Fibroblast of skin of right biceps (primary cell): ENCODE measurements at regions not wholly inside any gene's neighbourhood (a gene's known extent, or its start where the extent isn't known, plus 50 kb on each side); places are given as distances from the start of the nearest gene placed in this dataset.
A peak's percentile ranks its signal among the peaks of the same experiment; 100 is the strongest.
"Not testable (repeated sequence)": the region's sequence is repeated elsewhere in the genome, so short reads cannot be mapped to it uniquely, and the experiment has no call there.

Experiments used
- DNase-seq: peaks from one replicate; pipeline ENCODE4 v3.0.0-alpha.2; 2013

- no peak for DNase-seq
Observed at GRCh38 chr19:30281906-30282305, 90.3 kb upstream of the ZNF536 start.

DNA sequence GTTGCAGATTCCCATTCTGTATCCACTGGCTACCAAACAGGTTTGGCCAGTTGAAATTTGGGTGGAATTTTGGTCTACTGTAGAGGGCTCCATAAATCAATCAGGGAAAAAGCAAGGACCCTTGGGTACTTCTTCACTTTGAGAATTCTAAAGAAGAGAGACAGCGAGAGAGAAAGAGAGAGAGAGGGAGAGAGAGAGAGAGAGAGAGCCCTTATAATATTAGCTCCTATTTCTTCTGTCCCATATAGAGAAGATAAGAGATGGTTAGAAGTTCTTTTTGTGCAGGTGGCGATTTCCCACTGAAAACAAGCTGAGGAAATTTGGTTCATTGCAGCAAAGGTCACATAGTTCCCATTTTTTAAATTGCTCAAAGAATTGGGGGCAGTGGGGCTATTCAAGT lies 88.6 kb upstream of the ZNF536 start:
- DNase-seq = no peak

DNA sequence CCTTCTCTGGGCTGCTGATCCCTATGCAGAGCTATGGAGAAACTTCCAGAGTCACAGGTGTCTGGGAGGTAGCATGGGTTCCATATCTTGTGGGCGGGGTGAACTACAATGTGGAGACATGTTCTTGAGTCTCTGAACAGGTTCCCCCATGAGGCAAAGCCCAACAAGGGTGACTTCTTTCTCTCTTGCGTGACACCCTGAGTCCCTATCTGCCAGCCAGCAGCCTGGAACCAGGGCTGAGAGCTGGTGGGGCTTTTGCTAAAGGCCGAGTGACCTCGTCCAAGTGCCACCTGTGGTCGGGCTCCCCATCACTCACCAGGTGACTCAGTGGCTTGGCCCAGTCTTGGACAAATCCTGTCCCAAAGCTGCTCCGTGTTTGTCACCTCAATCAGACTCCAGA lies 88.0 kb upstream of the ZNF536 start:
- no peak for DNase-seq

- no peak for DNase-seq
Observed at GRCh38 chr19:30284885-30285284, 87.3 kb upstream of the ZNF536 start.

DNA sequence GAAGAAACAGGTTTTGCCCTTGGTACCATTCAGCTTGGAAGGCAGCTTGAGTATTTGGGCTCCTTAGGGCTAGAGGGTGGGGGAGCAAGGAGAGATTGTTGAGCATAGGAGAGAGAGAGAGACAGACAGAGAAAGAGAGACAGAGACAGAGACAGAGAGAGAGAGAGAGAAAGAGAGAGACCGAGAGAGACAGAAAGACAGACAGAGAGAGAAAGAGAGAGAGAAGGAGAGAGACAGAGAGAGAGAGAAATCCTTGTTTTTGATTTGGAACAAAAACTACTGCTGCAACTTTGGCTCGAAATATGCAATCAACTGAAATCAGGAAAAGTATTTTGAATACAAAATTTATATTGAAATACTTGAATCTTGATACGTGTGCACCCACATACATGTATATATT lies 85.8 kb upstream of the ZNF536 start:
- no peak for DNase-seq

- DNase-seq = no peak
Observed at GRCh38 chr19:30287259-30287658, 84.9 kb upstream of the ZNF536 start.

DNA sequence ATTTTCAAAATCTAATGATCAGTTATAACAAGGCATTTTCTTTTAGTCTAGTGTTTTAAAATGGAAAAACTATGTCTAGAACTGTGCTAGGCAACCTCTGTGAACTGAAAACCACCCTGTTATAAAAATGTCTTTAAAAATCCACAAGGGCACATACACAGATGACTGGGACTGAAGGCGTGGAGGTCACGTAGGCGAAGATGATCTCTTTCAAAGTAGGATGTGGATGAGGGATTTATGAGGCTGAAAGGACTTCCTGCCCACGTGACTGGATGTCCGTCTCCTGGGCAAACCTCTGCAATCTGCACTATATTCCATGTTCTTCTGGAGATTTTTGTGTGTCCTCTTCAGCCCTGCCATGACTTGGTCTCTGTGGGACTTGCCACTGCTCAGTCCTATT lies 84.2 kb upstream of the ZNF536 start:
- no peak for DNase-seq

DNA sequence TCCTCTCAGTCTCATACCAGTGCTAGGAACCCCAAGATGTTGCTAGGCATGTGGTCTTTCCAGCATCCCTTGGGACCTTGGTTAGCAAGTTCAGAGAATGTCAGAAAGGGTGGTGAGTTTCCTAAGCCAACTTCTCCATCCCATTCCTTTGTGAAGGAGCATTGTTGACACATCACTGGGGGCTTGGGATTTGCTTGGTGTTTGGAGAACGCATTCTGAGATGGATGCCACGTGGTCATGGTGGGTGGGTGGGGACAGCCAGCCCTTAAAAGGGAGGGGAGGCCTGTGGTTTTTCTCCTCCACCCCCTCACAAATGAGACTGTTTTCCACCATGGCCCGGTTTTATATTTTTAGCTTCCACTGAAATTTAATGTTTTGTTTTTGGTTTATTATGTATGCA lies 83.3 kb upstream of the ZNF536 start:
- peak; percentile 58 for DNase-seq

DNA sequence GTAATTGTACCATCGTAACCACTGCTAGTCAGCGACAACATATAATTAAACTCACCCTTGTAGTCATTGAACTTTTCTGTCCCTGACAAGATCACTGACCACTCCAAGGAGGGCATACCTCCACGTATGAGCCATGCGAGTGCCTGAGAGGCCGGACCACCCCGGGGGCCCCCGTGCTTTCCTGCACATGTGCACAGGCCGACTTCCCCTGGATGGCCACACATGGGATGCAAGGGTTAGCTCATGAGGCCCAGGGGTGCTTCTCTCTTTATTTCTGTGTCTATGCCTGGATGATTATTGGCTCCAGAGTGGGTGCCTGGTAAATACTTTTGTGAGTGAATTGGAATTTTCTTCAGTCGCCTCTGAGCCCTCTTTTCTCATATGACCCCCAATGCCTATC lies 82.8 kb upstream of the ZNF536 start:
- peak; percentile 10 for DNase-seq

DNA sequence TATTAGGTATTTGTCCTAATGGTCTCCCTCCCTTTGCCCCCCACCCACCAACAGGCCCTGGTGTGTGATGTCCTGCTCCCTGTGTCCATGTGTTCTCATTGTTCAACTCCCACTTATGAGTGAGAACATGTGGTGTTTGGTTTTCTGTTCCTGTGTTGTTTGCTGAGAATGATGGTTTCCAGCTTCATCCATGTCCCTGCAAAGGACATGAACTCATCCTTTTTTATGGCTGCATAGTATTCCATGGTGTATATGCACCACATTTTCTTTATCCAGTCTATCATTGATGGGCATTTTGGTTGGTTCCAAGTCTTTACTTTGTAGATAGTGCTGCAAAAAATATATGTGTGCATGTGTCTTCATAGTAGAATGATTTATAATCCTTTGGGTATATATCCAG lies 81.4 kb upstream of the ZNF536 start:
- DNase-seq = not testable (repeated sequence)

DNA sequence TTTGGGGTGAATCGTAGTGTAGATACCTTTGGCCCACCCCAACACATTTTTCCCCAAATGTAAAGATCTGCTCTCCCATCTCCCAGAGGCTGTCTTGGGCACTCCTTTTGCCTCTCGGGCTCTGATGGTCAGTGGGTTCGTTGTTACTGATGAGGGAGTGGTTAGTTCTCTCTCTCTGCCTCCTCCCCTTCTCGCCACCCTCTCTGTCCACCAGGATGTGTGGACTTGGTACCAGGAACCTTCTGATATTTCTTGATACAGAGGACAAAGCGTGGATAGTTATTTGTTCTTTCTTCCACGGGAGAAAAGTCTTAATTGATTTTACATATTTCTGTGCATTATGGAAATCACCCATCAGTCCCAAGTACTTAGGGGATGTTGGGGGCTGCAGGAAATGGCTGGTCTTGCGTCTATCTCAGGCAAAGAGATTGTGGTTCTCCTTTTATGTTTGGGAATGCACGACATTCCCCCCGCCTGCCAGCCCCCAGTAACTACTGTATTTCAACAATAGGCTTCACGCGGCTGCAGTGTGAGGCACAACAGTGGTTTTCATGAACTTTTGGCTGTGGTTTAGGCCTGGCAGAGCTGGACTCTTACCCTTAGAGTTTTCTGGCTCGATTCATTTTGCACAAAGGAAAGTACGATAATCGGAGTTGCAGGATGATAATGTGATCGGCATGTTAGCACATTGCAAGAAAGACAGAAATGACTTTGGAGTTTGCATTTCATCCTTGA lies 79.0 kb upstream of the ZNF536 start:
- no peak for DNase-seq

DNA sequence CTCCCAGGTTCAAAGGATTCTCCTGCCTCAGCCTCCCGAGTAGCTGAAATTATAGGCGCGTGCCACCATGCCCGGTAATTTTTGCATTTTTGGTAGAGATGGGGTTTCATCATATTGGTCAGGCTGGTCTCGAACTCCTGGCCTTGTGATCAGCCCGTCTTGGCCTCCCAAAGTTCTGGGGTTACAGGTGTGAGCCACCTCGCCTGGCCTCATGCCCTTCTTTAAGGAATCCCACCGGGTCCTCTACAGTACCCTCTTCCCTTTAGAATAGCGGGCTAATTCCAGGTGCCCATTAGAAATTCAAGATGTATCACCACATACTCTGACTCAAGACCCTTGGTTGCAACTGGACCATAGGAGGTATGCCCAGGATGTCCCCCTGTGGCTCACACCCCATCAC lies 74.2 kb upstream of the ZNF536 start:
- DNase-seq = no peak

DNA sequence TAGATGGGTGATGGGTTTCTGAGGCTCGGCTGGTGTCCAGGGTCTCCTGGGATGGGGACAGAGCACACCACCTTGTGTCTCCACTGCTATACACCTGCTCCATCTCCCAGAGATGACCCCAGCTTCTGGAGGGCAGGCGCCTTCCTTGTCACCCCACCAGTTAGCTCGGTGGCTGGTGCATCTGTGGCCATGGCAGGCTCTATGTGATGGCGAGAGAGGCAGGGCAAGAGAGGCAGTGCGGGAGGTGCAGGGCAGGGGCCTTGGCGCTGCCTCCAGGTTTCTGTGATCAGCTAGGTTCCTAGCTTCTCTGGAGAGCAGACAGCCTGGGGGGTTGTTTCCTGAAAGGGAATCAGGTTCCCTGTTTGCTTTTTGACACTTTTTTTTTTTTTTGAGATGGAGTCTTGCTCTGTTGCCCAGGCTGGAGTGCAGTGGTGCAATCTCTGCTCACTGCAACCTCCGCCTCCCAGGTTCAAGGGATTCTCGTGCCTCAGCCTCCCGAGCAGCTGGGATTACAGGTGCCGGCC lies 69.0 kb upstream of the ZNF536 start:
- no peak for DNase-seq

GRCh38 chr19:30304540-30304939 lies 67.6 kb upstream of the ZNF536 start:
- DNase-seq = no peak

DNA sequence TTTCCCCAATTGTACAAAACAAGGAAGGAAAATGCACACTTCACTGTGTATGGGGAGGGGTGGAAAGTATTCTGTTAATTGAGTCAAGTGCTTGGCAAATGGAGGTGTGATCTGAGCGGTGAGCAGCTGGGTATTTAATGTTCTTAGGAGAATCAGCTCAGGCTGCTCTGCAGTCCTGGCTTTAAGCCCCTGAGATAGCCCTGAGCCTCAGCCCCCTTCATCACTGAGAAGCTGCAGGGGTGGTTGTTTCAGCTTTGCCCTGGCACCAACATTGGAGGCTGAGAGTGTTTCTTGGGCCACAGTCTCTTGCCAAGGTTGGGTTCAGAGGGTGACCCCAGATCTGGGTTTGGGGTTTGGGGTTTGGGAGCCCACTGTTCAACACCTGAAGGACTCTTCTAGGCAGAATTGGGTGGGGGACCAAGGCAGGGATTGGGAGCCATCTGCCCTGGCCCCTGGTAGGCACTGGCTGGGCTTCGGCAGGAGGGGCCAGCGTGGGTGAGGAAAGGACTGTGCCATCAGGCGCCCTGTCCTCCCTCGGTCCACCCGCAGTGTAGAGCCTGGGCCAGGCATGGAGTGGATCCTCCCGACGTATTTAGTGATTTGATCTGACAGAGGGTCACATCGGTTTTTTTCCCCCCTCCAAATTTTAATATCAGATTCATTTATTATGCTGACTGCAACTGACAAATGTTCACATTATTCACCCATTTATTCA lies 66.7 kb upstream of the ZNF536 start:
- no peak for DNase-seq

GRCh38 chr19:30307191-30307974 lies 64.8 kb upstream of the ZNF536 start:
- DNase-seq = no peak

DNA sequence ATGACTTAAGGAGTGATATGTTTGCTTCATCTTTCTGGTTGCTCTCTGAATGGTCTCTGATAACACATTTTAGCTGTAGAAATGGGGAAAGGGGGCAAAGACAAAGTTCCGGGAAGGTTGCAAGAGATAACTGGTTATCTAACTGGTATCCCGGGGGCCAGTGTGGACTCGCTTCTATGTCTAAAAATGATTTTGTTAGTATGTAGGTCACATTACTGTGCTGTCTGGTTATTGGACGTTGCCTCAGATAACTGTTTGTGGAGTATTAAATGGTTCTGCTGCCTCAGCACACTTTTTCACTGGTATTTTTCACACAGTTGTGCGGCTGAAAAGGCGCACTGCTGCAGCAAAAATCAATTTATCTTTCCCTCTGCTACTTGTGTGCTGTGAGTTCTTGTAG lies 63.0 kb upstream of the ZNF536 start:
- no peak for DNase-seq

DNA sequence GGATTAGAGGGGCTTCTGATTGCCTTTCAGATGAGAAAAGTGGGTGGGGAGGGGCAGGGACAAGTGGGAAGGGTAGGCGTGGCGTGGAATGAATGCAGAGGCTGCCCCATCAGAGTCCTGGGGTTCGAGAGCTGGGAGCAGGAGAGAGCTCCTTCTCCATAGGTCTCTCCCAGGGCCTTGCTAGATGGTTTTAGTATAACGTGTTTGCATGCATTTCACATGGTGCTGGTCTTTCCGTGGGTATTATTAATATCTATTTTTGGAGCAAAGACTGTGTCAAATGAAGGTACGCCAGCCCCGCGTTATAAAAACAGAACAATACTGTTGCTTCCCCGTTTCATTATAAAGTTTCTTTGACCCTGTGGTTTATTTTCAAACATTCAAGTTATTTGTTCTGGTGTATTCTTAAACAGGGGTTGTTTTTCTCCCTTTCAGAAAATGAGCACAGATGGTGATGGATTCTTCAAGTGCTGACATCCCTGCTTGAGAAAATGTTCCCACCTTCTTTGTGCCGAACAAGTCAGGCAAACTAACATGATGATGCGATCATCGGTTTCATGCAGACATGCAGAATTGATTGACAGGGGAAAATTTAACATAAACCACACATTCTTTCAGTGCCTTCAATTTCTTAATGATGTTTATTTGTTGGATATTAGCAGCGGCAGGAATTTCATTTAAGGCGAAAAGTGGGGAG lies 62.1 kb upstream of the ZNF536 start:
- no peak for DNase-seq

DNA sequence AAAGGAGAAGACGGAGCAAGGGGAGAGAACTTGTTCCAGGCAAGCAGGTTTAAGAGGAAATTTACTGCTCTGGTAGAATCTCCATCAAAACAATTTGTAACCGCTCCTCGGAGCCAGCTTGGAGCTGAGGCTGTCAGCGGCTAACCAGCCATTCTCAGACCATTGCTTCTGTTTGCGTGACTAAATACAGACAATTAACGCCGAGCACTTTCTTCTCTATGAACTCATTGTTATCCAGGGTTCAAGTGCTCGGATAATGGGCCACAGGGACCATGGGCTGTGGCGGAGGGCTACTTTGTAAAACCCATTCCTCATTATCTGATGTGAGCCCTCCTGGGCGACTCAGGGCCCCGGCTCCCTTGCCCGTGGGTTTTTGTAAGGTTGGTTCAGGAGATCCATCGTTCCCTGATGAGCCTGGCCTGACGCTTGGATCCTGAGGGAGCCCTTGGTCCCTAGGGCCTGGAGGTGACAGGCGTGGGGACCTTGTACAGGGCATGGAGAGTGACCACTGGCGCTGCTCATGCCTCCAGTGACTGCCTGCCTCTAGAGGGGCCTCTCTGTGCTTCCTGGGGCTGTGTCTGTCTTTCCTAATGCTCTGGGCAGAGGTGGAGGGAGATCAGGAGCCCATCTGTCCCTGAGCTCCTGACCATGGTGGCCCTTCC lies 61.5 kb upstream of the ZNF536 start:
- no peak for DNase-seq

GRCh38 chr19:30311911-30312310 lies 60.3 kb upstream of the ZNF536 start:
- no peak for DNase-seq

DNA sequence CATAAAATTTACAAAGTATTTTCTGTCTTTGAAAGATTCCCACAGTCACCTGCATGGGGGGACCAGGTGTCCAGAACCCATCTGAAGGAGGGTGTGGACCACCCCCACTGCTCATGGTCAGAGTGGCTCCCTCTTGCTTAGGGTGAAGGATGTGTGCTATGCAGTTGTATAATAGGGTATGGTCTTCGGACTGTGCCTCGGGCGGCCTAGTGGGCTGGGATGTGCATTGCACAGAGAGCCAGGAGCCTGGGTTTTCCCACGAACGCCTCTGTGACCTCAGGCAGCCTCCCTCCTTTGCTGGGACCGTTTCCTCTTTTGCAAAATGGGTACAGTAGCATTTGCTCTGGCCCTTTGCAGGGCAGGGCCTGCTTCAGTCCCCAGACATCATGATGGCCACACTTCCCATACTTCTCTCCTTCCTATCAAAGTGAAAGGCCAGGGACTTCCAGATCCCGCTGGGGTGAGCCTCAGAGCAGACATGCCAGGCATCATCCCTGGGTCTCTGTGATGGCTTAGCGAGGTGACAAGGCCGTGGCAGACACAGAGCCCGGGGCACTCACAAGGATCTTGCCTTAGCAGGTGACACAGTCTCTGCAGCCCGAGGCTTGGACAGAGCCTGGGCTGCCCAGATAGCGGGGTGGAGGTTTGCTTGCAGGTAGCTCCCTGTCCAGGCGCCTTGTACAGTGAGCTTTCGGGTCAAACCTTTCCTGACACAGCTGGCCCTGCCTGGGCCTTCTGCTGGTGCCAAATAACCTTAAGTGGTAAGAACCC lies 59.4 kb upstream of the ZNF536 start:
- DNase-seq = no peak

GRCh38 chr19:30313353-30313750 lies 58.8 kb upstream of the ZNF536 start:
- DNase-seq = no peak
